GM12878 (cell line): ENCODE measurements at regions not wholly inside any gene's neighbourhood (a gene's known extent, or its start where the extent isn't known, plus 50 kb on each side); places are given as distances from the start of the nearest gene placed in this dataset.

Experiments used
- ATAC-seq: fragments of 200-7000 bp; cut with Tn5 transposase; 3 replicates; pipeline ENCODE4 v1.9.1; 2020; ENCODE audit warnings: mild to moderate bottlenecking, moderate library complexity
- BruUV-seq: library from RNA; stranded (reverse); fragments of 400-500 nt; replicated peaks from 2 replicates; lab custom pipeline; 2021; lab: Mats Ljungman, UMichigan
- CTCF ChIA-PET: fragments of 300-600 bp; sonication (Branson Sonifier 250); formaldehyde crosslinking; extraction: SDS; loops from one replicate; lab custom pipeline; 2021; ENCODE audit warnings: inconsistent platforms; lab: Yijun Ruan, JAX
- POLR2A ChIA-PET: fragments of 350-600 bp; formaldehyde crosslinking; extraction: SDS; loops from one replicate; lab custom pipeline; 2021; ENCODE audit warnings: inconsistent platforms; lab: Charles Lee
- RAD21 ChIA-PET: fragments of 300-600 bp; sonication (Branson Sonifier 250); formaldehyde crosslinking; loops from one replicate; lab custom pipeline; 2023; ENCODE audit warnings: antibody characterized with exemption; ENCODE audit not compliant: unreplicated experiment; lab: Charles Lee
- SMC1A ChIA-PET: fragments of 300-600 bp; sonication (Branson Sonifier 250); formaldehyde crosslinking; loops from one replicate; lab custom pipeline; 2023; ENCODE audit not compliant: unreplicated experiment, uncharacterized antibody; lab: Charles Lee
- DNase-seq: peaks from one replicate; pipeline ENCODE4 v3.0.0-alpha.2; 2011; ENCODE audit warnings: low read depth, low spot score
- FAIRE-seq: peaks from 3 replicates; lab custom pipeline; 2011; peaks lifted over from hg19 to GRCh38; lab: Jason Lieb, UNC
- H2AFZ ChIP-seq: 2 replicates; pipeline ENCODE4 v1.6.0; 2011; ENCODE audit warnings: low read depth, low read length, control low read depth; ENCODE audit not compliant: control insufficient read depth
- H3K27ac ChIP-seq: 2 replicates; pipeline ENCODE4 v1.5.1; 2011; ENCODE audit warnings: control low read depth; ENCODE audit not compliant: control insufficient read depth, insufficient read depth
- H3K27me3 ChIP-seq, 2 experiments: replicated peaks in 1 of 2; 2 replicates each; pipeline versions ENCODE4 v1.6.0 to v1.6.1; 2011; ENCODE audit warnings: low read length in 1 of 2; ENCODE audit not compliant: control insufficient read depth in 2 of 2, insufficient read depth in 2 of 2
- H3K36me3 ChIP-seq, 2 experiments: 2 replicates each; pipeline ENCODE4 v1.5.1; 2011; ENCODE audit warnings: low read length in 1 of 2; ENCODE audit not compliant: control insufficient read depth in 2 of 2, insufficient read depth in 2 of 2
- H3K4me1 ChIP-seq: 2 replicates; pipeline ENCODE4 v1.6.1; 2011; ENCODE audit warnings: mild to moderate bottlenecking, low read length, moderate library complexity, mixed read lengths; ENCODE audit not compliant: control insufficient read depth, insufficient read depth
- H3K4me2 ChIP-seq: 2 replicates; pipeline ENCODE4 v1.6.0; 2011; ENCODE audit warnings: control low read depth; ENCODE audit not compliant: control insufficient read depth, insufficient read depth
- H3K4me3 ChIP-seq: fragments of 200-600 bp; sonication (generic); 2 replicates; pipeline ENCODE4 v1.5.1; 2016
- H3K79me2 ChIP-seq: 2 replicates; pipeline ENCODE4 v1.6.0; 2011; ENCODE audit warnings: low read length; ENCODE audit not compliant: control insufficient read depth, insufficient read depth
- H3K9ac ChIP-seq: 2 replicates; pipeline ENCODE4 v1.8.0; 2011; ENCODE audit warnings: low read length, control low read depth, mixed read lengths; ENCODE audit not compliant: control insufficient read depth, insufficient read depth
- H3K9me3 ChIP-seq: replicated peaks from 3 replicates; pipeline ENCODE4 v1.5.1; 2011; ENCODE audit warnings: mild to moderate bottlenecking, low read length; ENCODE audit not compliant: control insufficient read depth, insufficient read depth
- H4K20me1 ChIP-seq: 2 replicates; pipeline ENCODE4 v1.6.0; 2011; ENCODE audit not compliant: control insufficient read depth, insufficient read depth
- BRCA1 ChIP-seq: IDR thresholded peaks from 2 replicates; pipeline ENCODE4 v1.6.1; 2011; ENCODE audit warnings: low read depth, low read length, improper control_type of control experiment
- CBFB ChIP-seq: IDR thresholded peaks from 2 replicates; pipeline ENCODE4 v1.6.1; 2016; ENCODE audit warnings: antibody characterized with exemption, low read depth
- CEBPB ChIP-seq, 2 experiments: fragments of 150-350 bp in 1 of 2; IDR thresholded peaks; 2 replicates each; pipeline ENCODE4 v1.6.1; 2012 to 2014; ENCODE audit warnings: low read depth in 2 of 2, low read length in 2 of 2, borderline replicate concordance in 1 of 2, inconsistent platforms in 1 of 2
- E4F1 ChIP-seq: fragments of 450-650 bp; IDR thresholded peaks from 2 replicates; pipeline ENCODE4 v1.6.1; 2018; ENCODE audit warnings: borderline replicate concordance, mild to moderate bottlenecking; ENCODE audit not compliant: partially characterized antibody
- EED ChIP-seq: sonication (generic); IDR thresholded peaks from 2 replicates; pipeline ENCODE4 v1.6.1; 2016; ENCODE audit warnings: antibody characterized with exemption, low read depth
- IKZF1 ChIP-seq: fragments of 450-650 bp; conservative IDR thresholded peaks from 2 replicates; pipeline ENCODE4 v1.6.1; 2017; ENCODE audit warnings: antibody characterized with exemption, mild to moderate bottlenecking
- MAX ChIP-seq: IDR thresholded peaks from 2 replicates; pipeline ENCODE4 v1.6.1; 2012; ENCODE audit warnings: low read depth, low read length, improper control_type of control experiment
- PAX8 ChIP-seq: fragments of 450-650 bp; IDR thresholded peaks from 2 replicates; pipeline ENCODE4 v1.6.1; 2017; ENCODE audit warnings: mild to moderate bottlenecking, moderate library complexity
- POLR2A ChIP-seq: IDR thresholded peaks from 2 replicates; pipeline ENCODE4 v1.6.1; 2011; ENCODE audit warnings: low read depth, mild to moderate bottlenecking, low read length
- SIX5 ChIP-seq: IDR thresholded peaks from 2 replicates; pipeline ENCODE4 v1.6.1; 2011; ENCODE audit warnings: mild to moderate bottlenecking, low read depth, low read length, moderate library complexity; ENCODE audit not compliant: severe bottlenecking
- SREBF1 ChIP-seq: IDR thresholded peaks from 2 replicates; pipeline ENCODE4 v1.6.1; 2012; ENCODE audit warnings: mild to moderate bottlenecking, low read length
- ZNF384 ChIP-seq: IDR thresholded peaks from 2 replicates; pipeline ENCODE4 v1.6.1; 2012; ENCODE audit warnings: low read depth, mild to moderate bottlenecking, low read length, improper control_type of control experiment, borderline replicate concordance
- ZNF622 ChIP-seq: fragments of 450-650 bp; IDR thresholded peaks from 2 replicates; pipeline ENCODE4 v1.6.1; 2017; ENCODE audit warnings: mild to moderate bottlenecking, inconsistent platforms
- ZSCAN29 ChIP-seq: fragments of 450-650 bp; IDR thresholded peaks from 2 replicates; pipeline ENCODE4 v1.6.1; 2017; ENCODE audit warnings: mild to moderate bottlenecking, moderate library complexity
- ZZZ3 ChIP-seq: IDR thresholded peaks from 2 replicates; pipeline ENCODE4 v1.6.1; 2011; ENCODE audit warnings: low read depth; ENCODE audit not compliant: control insufficient read depth, insufficient read length
- WGBS: methylation state at CpG from one replicate; pipeline ENCODE4 v1.1.6; 2016; ENCODE audit warnings: low lambda C conversion rate; ENCODE audit not compliant: insufficient replicate concordance, insufficient coverage; ENCODE audit errors: missing lambda C conversion rate; 5-methylcytosine and 5-hydroxymethylcytosine counted together
- in situ Hi-C: fragments of 300-500 bp; cut with MboI; formaldehyde crosslinking; loops from 9 replicates; pipeline ENCODE4 v1.14.3; 2018; ENCODE audit warnings: mixed read lengths
- intact Hi-C: fragments of 100-400 bp; cut with micrococcal nuclease; formaldehyde crosslinking; loops from one replicate; pipeline ENCODE4 v1.14.2; 2022; ENCODE audit not compliant: unreplicated experiment

GRCh38 chr14:104373855-104374717, 205.5 kb upstream of the C14orf180 start (continued):
- TF ChIP-seq CBFB (no peak), ZNF384 (no peak), E4F1 (no peak), MAX (no peak), IKZF1 (no peak), POLR2A (no peak), EED (no peak), ZNF622 (no peak)
- TF ChIP-seq, all 136 proteins: peak for 0

GRCh38 chr14:104374718-104375080, 204.9 kb upstream of the C14orf180 start:
- Histone ChIP-seq H3K4me3 (no peak overlapping the region), H3K27ac (no peak overlapping the region), H3K4me1 (no peaks in the 10 kb centered on the region), H3K4me2 (no peak overlapping the region), H3K79me2 (no peaks in the 10 kb centered on the region), H3K9me3 (no peaks in the 10 kb centered on the region)
- no peak for ATAC-seq
- ChIA-PET POLR2A (no interaction called here), RAD21 (no interaction called here)
- DNase-seq: no peak
- in situ Hi-C loops: no loop called here
- TF ChIP-seq CEBPB (IDR thresholded peaks at IDR 0.05; ENCODE audit: borderline replicate concordance in 1 of 2, low read depth in 2 of 2, low read length in 2 of 2) (no peak), ZZZ3 (no peak), BRCA1 (no peak), SREBF1 (no peak), MAX (no peak), POLR2A (no peak), PAX8 (no peak), ZSCAN29 (no peak), SIX5 (no peak)
- TF ChIP-seq, all 136 proteins: peak for 0
- BruUV-seq: no TSS peak
- Histone ChIP-seq H2AFZ (no peak overlapping the region), H3K9ac (no peak overlapping the region), H4K20me1 (no peaks in the 10 kb centered on the region), H3K27me3 (no peaks in the 10 kb centered on the region; a peak in 1 of 4 replicates), H3K36me3 (no peaks in the 10 kb centered on the region)
- no peak for FAIRE-seq
- intact Hi-C loops: no loop called here
- ChIA-PET SMC1A (no interaction called here), CTCF (no interaction called here)
- 36% methylated on average over 3 of the region's 3 CpGs for WGBS
